ENCODE measurements at regions not wholly inside any gene's neighbourhood (a gene's known extent, or its start where the extent isn't known, plus 50 kb on each side); places are given as distances from the start of the nearest gene placed in this dataset.

DNA sequence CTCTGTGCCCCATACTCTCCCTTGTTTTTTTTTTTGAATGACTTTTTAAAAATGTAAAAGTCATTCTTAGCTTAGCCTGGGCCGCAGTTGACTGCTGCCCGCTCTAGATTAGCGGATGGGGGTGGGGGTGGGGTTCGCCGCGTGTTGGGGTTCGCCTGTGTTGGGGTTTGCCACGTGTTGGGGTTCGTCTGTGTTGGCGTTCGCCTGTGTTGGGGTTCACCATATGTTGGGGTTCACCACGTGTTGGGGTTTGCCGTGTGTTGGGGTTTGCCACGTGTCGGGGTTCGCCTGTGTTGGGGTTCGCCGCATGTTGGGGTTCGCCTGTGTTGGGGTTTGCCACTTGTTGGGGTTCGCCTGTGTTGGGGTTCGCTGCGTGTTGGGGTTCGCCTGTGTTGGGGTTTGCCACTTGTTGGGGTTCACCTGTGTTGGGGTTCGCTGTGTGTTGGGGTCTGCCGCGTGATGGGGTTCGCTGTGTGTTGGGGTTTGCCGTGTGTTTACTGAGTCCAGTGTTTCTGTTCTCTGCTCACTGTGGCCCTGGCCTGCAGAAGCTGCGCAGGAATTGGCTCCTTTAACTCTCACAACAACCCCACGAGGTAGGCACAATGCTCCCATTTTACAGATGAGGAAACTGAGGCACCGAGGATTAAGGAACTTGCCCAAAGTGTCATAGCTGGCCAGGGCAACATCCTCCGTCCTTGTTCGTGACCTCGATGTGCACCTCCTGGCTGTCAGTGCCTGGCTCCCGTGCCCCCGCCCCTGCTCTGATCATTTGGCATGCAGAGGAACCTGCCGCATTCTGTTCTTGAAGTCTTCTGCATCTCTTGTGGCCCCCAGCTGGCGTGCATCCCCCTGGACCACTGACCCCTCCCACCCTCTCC, 96.6 kb upstream of the CIBAR2 start:
- ATAC-seq = no peak
- DNase-seq = no peak
- intact Hi-C loops (cut with DNase I, micrococcal nuclease) = loop anchor here in 1 of 2 donors (10.0 kb wide), 1 partner anchor 74 kb away; no protein-coding TSS in a partner anchor

- no peak for DNase-seq
- no peak for ATAC-seq
- intact Hi-C loops (cut with DNase I, micrococcal nuclease) = loop anchor here in 1 of 2 donors (10.0 kb wide), 1 partner anchor 75 kb away; no protein-coding TSS in a partner anchor
Observed at GRCh38 chr16:85209526-85210121, 97.4 kb upstream of the CIBAR2 start.

- DNase-seq = no peak
- intact Hi-C loops (cut with DNase I, micrococcal nuclease) = no loop called here
- ATAC-seq = no peak
Observed at GRCh38 chr16:85210423-85211169, 98.3 kb upstream of the CIBAR2 start.

DNA sequence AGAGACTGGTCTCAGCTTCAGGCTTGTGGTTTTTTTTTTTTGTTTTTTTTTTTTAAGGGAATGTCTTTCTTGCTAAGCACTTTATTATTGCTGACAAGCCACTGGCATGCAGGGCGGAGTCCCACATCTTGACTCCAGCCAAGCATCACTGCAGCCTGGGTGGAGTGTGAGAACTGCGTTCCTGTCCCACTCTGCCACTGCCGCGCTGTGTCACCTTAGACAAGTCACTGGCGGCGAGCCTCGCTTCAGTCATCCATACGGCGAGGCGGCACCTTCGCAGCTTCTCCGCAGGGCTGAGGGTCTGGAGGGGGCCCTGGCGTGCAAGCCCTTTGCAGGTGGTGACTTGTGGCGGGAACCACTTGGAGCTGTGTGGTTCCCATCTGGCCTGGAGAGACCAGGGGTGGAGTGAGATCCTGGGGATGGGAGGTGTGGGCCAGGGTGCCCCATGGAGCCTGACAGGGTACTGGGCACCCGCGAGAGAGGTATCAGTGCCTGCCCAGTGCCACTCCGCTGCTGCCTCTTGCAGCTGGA, 99.1 kb upstream of the CIBAR2 start:
- ATAC-seq (no peak), DNase-seq (no peak)
- intact Hi-C loops (cut with DNase I, micrococcal nuclease) = no loop called here

GRCh38 chr16:85213926-85214675, 101.8 kb upstream of the CIBAR2 start:
- intact Hi-C loops (cut with DNase I, micrococcal nuclease) = no loop called here
- no peak for DNase-seq
- ATAC-seq = no peak

GRCh38 chr16:85215478-85216118, 103.3 kb upstream of the CIBAR2 start:
- ATAC-seq (no peak), DNase-seq (no peak)
- intact Hi-C loops (cut with DNase I, micrococcal nuclease) = no loop called here

DNA sequence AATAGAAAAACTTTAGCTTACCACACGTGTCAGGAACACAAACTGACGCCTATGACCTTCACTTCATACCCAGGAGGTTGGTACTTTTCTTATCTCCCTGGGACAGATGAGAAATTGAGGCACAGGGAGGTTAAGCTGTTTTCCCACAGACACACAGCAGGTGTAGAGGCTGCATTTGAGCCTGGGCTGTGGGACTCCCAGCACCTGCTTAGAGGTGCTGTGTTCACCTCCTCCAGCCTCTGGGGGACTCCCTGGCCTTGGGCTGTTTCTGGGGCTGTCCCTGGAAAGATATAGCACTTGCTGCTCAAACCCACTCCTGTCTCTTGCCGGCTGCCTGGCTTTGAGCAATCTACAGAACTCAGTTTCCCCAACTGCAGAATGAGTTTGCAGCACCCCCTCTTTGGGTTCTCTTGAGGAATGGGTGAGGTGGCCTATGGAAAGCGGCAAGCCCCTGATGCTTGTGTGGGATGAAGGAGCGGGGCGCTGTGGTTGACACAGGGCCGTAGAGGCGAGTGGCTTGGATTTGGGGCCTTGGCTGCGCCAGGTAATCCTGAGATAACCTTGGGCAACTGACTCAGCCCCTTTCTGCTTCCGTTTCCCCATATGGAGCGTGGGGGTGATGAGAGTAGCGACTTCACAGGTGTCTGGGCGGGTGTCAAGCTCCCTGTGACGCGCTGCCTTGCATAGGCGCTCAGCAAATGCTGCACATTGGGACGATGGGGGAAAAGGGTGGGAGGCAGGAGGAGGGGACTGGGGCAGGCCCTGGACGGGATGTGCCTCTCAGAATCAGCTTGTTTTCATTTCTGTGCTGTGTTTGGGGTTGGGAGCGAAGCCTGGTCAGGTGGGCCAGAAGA, 104.5 kb upstream of the CIBAR2 start:
- DNase-seq (no peak), ATAC-seq (no peak)
- intact Hi-C loops (cut with DNase I, micrococcal nuclease) = no loop called here

DNA sequence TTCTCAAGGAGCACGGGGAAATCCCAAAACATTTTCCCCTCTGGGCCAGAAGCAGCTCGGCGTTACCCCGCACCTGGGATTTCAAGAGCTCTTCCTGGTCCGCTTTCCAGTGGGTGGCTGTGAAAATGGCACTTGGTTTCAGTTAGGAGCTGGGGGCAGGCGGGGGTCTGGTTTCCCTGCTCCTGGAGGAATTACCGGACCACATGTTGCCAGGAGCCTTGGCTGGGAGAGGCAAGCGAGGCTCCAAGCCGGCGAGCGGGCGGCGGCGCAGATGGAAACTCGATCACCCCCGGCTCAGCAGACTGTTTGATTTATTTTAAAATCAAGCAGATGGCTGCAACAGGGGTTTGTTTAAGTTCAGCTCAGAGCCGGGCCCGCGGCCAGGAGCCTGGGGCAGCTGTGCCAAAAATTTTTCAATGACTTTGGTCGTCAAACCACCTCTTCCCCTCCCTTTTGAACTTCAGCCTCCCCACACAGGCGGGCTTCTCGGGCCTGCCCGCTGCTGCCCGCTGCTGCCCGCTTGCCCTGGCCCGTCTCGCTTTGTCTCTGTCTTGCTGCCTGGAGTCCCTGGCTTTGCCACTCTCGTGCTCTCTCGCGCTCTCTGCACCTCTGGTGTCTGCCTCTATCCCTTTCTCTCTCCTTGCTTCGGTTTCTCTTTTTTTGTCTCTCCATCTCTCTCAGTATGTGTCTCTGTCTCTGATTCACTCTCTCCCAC, 108.0 kb upstream of the CIBAR2 start:
- intact Hi-C loops (cut with DNase I, micrococcal nuclease) = no loop called here
- peak; percentile 85 for ATAC-seq
- DNase-seq = peak; percentile 50 to 57

DNA sequence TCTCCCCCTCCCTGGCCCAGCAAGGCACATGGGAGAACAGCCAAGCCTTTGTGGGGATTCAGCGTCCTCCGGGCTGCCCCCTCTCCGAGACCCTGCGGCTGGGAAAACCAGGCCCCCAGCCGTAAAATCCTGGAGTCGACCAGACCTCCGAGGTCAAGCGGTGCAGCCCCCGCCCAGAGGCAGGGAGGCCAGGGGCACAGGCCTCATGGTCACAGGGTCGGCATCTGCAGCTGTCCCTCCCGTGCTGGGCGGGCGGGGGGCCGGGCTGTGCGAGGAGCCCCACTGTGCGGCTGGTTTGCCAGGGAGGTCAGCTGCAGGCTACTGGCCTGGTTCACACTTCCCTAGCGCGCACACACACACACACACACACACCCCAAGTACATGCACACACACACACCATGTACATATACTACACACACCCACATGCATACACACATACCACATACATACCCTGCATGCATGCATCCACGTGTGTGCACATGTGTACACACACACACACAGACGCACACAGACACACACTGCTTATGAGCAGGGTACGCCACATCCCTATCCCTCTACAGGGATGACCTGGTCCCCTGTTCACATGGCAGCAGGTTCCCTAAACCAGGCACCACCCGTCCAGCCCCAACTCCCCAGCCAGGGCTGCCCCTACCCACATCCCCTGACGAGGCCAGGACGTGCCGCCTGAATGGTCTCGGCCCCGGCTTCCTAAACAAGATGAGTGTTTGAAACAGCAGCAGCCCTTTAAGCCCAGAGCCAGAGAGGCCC, 108.9 kb upstream of the CIBAR2 start:
- ATAC-seq = no peak
- intact Hi-C loops (cut with DNase I, micrococcal nuclease) = no loop called here
- DNase-seq = no peak

DNA sequence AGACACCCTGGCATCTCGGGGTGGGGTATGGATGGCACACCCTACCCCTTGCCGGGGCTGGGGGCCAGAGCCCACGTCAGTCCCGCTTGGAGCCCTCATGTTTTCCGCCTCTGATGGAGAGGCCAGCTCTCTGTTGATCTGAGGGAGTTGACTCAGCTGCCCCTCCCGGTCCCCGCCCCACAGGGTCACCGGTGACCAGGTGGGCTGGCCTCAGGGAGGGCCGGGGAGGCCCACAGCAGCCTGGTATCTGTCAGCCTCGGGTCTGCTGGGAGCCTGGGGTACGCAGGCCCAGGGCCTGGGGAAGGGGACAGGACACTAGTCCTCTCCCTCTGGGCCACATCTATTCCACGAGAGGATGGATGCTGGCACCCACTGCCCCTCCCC, 109.5 kb upstream of the CIBAR2 start:
- intact Hi-C loops (cut with DNase I, micrococcal nuclease) = no loop called here
- no peak for DNase-seq
- no peak for ATAC-seq

- ATAC-seq (no peak), DNase-seq (no peak)
- intact Hi-C loops (cut with DNase I, micrococcal nuclease) = no loop called here
Observed at GRCh38 chr16:85222155-85222863, 110.0 kb upstream of the CIBAR2 start.

DNA sequence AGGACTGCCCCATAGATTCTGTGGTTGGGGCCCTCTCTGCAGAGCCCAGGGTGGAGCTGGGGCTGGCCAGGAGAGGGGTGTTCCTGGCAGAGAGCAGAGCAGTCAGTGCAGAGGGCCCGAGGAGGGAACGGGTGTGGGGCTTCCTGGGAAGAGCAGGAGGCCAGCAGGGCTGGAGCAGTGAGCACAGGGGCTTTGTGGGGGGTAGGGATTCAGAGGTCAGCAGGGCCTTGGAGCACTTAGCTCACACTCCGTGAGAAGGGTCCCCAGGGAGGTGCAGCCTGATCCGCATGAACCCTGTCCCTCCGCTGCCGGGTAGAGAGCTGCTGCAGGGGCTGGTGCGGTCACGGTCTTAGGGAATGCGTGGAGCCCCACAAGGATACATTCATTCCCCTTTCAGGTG, 113.0 kb upstream of the CIBAR2 start:
- DNase-seq (no peak), ATAC-seq (no peak)
- intact Hi-C loops (cut with DNase I, micrococcal nuclease) = no loop called here

DNA sequence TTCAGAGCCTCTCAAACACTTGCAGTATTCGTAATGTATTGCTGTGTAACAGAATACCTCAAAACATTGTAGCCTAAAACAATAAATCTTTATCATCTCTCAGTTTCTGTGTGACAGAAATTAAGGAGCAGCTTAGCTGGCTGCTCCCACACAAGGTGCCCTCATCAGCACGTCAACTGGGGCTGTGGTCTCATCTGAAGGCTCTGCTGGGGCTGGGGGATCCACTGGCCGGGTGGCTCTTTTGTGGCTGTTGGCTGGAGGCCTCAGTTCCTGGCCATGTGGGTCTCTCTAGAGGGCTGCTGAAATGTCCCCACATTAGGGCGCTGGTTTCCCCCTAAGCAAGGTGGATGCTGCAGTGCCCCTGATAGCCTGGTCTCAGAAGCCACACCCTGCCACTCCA, 113.4 kb upstream of the CIBAR2 start:
- no peak for ATAC-seq
- DNase-seq = no peak
- intact Hi-C loops (cut with DNase I, micrococcal nuclease) = no loop called here

DNA sequence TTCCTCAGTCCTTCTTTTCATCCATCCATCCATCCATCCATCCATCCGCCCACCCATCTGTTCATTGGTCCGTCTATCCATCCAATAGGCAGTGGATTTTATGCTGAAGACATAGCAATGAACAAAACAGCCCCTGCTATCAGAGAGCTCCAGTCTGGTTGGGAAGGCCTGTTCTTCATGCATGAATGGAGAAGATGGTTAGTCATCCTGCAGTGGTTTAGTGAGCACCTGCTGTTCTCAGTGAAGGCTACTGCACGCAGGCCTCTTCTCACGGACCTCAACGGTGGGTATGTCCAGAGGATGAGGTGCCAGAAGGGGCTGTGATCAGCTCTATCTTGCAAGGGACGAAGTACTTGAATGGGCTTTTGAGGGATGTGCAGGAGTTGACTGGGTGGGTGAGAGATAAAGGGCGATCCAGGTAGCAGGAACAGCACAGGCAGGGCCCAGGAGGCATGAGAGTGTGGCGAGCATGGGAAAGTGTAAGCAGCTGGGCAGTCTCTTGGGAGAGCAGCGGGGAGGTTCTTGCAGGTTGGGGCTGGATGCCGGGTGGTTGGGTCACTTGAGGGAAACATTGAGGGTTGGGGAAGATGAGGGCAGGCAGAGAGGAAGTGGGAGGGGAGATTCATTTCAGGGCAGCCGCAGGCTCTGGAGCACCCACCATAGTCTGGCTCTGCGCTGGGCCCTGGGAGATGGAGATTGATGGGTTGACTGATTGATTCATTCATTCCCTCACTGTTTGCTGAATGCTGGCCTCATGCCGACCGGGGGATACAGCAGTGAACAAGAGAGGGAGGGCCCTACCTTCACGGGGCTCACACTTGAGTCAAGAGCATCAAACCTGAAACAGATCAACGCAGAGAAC, 115.0 kb upstream of the CIBAR2 start:
- intact Hi-C loops (cut with DNase I, micrococcal nuclease) = no loop called here
- ATAC-seq = no peak
- DNase-seq = no peak

Data from left colon (tissue), 2 donors.